Fibroblast of pulmonary artery (primary cell): ENCODE measurements at regions not wholly inside any gene's neighbourhood (a gene's known extent, or its start where the extent isn't known, plus 50 kb on each side); places are given as distances from the start of the nearest gene placed in this dataset.
"Not testable (repeated sequence)": the region's sequence is repeated elsewhere in the genome, so short reads cannot be mapped to it uniquely, and the experiment has no call there.

Experiments
- DNase-seq: peaks from one replicate; pipeline ENCODE4 v3.0.0-alpha.2; 2010; ENCODE audit warnings: low read depth
- H3K4me3 ChIP-seq: replicated peaks from 2 replicates; pipeline ENCODE4 v1.5.1; 2011; ENCODE audit warnings: low read depth, mild to moderate bottlenecking, control low read depth, low read length, moderate library complexity
- TF ChIP-seq, protein P1 (sequence below): IDR thresholded peaks from 2 replicates; pipeline ENCODE4 v1.5.1; 2011; ENCODE audit warnings: mild to moderate bottlenecking, control low read depth, low read length, inconsistent platforms; ENCODE audit errors: missing control alignments

DNA sequence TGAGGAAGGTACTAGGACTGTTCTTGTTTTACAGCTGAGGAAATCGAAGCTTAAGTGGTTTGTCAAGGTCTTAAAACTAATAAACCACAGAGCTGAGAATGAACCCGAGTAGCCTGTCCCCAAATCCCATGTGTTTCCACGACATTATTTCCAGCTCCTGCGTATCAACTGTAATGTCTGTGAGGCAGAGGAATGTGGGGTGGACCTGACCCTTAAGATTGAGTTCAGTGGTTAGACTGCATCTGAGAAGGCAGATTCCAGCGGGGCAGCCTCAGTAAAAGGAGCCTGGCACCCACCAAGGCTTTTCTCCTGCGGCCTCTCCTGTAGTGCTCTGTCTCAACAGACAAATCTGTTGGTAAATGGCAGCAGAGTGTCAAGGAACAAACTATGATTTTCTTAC, 81.9 kb upstream of the TMEM178A start:
- TF ChIP-seq, protein P1, sequence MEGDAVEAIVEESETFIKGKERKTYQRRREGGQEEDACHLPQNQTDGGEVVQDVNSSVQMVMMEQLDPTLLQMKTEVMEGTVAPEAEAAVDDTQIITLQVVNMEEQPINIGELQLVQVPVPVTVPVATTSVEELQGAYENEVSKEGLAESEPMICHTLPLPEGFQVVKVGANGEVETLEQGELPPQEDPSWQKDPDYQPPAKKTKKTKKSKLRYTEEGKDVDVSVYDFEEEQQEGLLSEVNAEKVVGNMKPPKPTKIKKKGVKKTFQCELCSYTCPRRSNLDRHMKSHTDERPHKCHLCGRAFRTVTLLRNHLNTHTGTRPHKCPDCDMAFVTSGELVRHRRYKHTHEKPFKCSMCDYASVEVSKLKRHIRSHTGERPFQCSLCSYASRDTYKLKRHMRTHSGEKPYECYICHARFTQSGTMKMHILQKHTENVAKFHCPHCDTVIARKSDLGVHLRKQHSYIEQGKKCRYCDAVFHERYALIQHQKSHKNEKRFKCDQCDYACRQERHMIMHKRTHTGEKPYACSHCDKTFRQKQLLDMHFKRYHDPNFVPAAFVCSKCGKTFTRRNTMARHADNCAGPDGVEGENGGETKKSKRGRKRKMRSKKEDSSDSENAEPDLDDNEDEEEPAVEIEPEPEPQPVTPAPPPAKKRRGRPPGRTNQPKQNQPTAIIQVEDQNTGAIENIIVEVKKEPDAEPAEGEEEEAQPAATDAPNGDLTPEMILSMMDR = no peak
- no peak for DNase-seq

DNA sequence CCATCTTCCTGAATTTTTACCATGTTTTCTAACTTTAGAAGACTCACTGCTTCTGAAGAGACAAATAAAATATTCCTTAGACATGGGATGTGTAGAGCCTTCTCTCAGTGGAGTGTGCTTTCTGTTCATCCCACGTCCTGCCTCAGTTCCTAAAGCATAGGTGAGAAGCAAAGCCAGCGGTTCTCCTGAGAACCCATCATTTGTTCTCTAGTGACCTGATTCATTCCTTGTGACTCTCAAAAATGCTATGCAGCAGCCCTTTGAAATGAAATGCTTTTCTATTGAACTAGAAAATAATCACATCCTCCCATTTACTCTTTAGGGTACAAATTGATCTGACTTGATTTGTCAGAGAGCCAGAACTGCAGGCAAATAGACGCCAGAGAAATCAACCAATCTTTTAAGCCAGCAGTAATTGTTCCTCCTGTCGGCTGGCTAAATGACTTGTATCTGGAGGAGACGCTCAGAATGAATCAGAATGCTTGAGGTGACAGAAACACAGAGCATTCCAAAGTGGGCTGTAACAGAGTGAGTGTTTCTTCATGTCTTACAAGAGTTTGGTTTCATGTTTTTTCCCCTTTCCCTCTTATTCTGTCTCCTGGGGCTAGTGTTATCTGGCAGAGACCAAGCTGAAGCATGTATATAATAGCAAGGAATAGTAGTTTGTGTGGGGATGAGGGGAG, 81.3 kb upstream of the TMEM178A start:
- peak; percentile 71 for DNase-seq
- no peak overlapping the region for H3K4me3 ChIP-seq
- TF ChIP-seq, protein P1 = no peak

More for the DNA sequence above, 81.9 kb upstream of the TMEM178A start:
- no peak overlapping the region for H3K4me3 ChIP-seq

DNA sequence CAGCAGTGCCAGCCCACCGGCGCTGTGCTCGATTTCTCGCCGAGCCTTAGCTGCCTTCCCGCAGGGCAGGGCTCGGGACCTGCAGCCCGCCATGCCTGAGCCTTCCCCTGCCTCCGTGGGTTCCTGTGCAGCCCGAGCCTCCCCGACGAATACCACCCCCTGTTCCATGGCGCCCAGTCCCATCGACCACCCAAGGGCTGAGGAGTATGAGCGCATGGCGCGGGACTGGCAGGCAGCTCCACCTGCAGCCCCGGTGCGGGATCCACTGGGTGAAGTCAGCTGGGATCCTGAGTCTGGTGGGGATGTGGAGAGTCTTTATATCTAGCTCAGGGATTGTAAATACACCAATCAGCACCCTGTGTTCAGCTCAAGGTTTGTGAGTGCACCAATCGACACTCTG, 80.2 kb upstream of the TMEM178A start:
- DNase-seq, H3K4me3 ChIP-seq: not testable (repeated sequence)

GRCh38 chr2:39587168-39587567, 78.5 kb upstream of the TMEM178A start:
- H3K4me3 ChIP-seq = no peak overlapping the region
- no peak for DNase-seq
- TF ChIP-seq, protein P1 = no peak

GRCh38 chr2:39587641-39588040, 78.1 kb upstream of the TMEM178A start:
- H3K4me3 ChIP-seq = no peak overlapping the region
- no peak for DNase-seq
- TF ChIP-seq, protein P1 = no peak

- DNase-seq = peak; percentile 92
- TF ChIP-seq, protein P1 = peak; percentile 96
- no peak overlapping the region for H3K4me3 ChIP-seq
Observed at GRCh38 chr2:39593439-39594393, 72.0 kb upstream of the TMEM178A start.

GRCh38 chr2:39595116-39595515, 70.6 kb upstream of the TMEM178A start:
- no peak overlapping the region for H3K4me3 ChIP-seq
- DNase-seq = no peak
- TF ChIP-seq, protein P1 = no peak
